Naive thymus-derived CD4-positive, alpha-beta T cell (primary cell): ENCODE measurements at regions not wholly inside any gene's neighbourhood (a gene's known extent, or its start where the extent isn't known, plus 50 kb on each side); places are given as distances from the start of the nearest gene placed in this dataset.

ENCODE experiments used
- ATAC-seq: fragments of 150-1000 bp; cut with Tn5 transposase; 2 replicates; pipeline ENCODE4 v1.10.0; 2021; ENCODE audit warnings: mild to moderate bottlenecking, moderate library complexity
- CTCF ChIA-PET: fragments of 350-600 bp; sonication (Branson Sonifier 250); formaldehyde crosslinking; loops from one replicate; lab custom pipeline; 2021; ENCODE audit warnings: antibody characterized with exemption; lab: Charles Lee
- POLR2A ChIA-PET: fragments of 350-600 bp; sonication (Branson Sonifier 250); formaldehyde crosslinking; loops from one replicate; lab custom pipeline; 2021; ENCODE audit warnings: antibody characterized with exemption, inconsistent platforms; lab: Charles Lee
- DNase-seq, 9 donors: peaks; one replicate each; pipeline versions ENCODE4 v3.0.0 to v3.0.0-alpha.2; 2020 to 2022; ENCODE audit warnings: mixed read lengths in 1 of 9
- H3K27ac ChIP-seq: one replicate; pipeline ENCODE4 v1.7.0; 2013; ENCODE audit warnings: mild to moderate bottlenecking, low read depth, low read length, moderate library complexity
- H3K27me3 ChIP-seq, 2 donors: one replicate each; pipeline ENCODE4 v1.7.0; 2013; ENCODE audit warnings: low read length in 2 of 2, mild to moderate bottlenecking in 2 of 2, moderate library complexity in 2 of 2; ENCODE audit not compliant: control insufficient read depth in 2 of 2, insufficient read depth in 2 of 2
- H3K36me3 ChIP-seq, 3 experiments: 1 replicate in 2 of 3; 2 replicates in 1 of 3; pipeline ENCODE4 v1.7.0; 2013; ENCODE audit warnings: low read length in 3 of 3, mild to moderate bottlenecking in 3 of 3, moderate library complexity in 1 of 3; ENCODE audit not compliant: insufficient read depth in 3 of 3, control insufficient read depth in 2 of 3
- H3K4me1 ChIP-seq, 2 donors: one replicate each; pipeline ENCODE4 v1.7.0; 2013; ENCODE audit warnings: low read length in 2 of 2, mild to moderate bottlenecking in 2 of 2, moderate library complexity in 1 of 2; ENCODE audit not compliant: control insufficient read depth in 2 of 2, insufficient read depth in 2 of 2
- H3K4me3 ChIP-seq: 2 replicates; pipeline ENCODE4 v1.7.0; 2013; ENCODE audit warnings: mild to moderate bottlenecking, low read length
- H3K9me3 ChIP-seq, 3 experiments: 1 replicate in 2 of 3; 2 replicates in 1 of 3; pipeline ENCODE4 v1.7.0; 2013; ENCODE audit warnings: low read length in 3 of 3; ENCODE audit not compliant: control insufficient read depth in 2 of 3
- H3K27ac Mint-ChIP-seq, 9 donors: one replicate each; pipeline ENCODE4 v1.8.0; 2020 to 2022; ENCODE audit warnings: mixed read lengths in 9 of 9, mild to moderate bottlenecking in 8 of 9, moderate library complexity in 5 of 9, inconsistent platforms in 2 of 9
- H3K27me3 Mint-ChIP-seq, 5 donors: one replicate each; pipeline ENCODE4 v1.8.0; 2021 to 2022; ENCODE audit warnings: mixed read lengths in 5 of 5, mild to moderate bottlenecking in 1 of 5
- H3K36me3 Mint-ChIP-seq, 5 donors: one replicate each; pipeline ENCODE4 v1.8.0; 2020 to 2022; ENCODE audit warnings: mixed read lengths in 5 of 5, mild to moderate bottlenecking in 3 of 5, inconsistent platforms in 1 of 5
- H3K4me1 Mint-ChIP-seq, 7 donors: one replicate each; pipeline ENCODE4 v1.8.0; 2020 to 2022; ENCODE audit warnings: mixed read lengths in 7 of 7, mild to moderate bottlenecking in 3 of 7, inconsistent platforms in 1 of 7
- H3K4me3 Mint-ChIP-seq, 10 donors: one replicate each; pipeline ENCODE4 v1.8.0; 2020 to 2022; ENCODE audit warnings: mild to moderate bottlenecking in 10 of 10, mixed read lengths in 10 of 10, moderate library complexity in 6 of 10, inconsistent platforms in 2 of 10
- H3K9me3 Mint-ChIP-seq, 11 donors: one replicate each; pipeline ENCODE4 v1.8.0; 2020 to 2022; ENCODE audit warnings: mixed read lengths in 11 of 11, mild to moderate bottlenecking in 4 of 11, inconsistent platforms in 1 of 11, moderate library complexity in 1 of 11
- intact Hi-C, 2 donors: fragments of 100-400 bp; cut with micrococcal nuclease; formaldehyde crosslinking; loops; one replicate each; pipeline ENCODE4 v1.15.1; 2023

GRCh38 chr21:41031701-41032220 is 136.2 kb upstream of the BACE2 start:
- no peak overlapping the region for H3K4me3 Mint-ChIP-seq
- H3K9me3 ChIP-seq = no peaks in the 10 kb centered on the region
- H3K36me3 Mint-ChIP-seq = peaks cover 0 to 5% (median 0%) of the 10 kb centered on the region in 5 donors
- peaks cover 0 to 7% (median 0%) of the 10 kb centered on the region in 11 donors for H3K9me3 Mint-ChIP-seq
- H3K4me1 Mint-ChIP-seq = no peaks in the 10 kb centered on the region
- H3K27ac Mint-ChIP-seq = no peak overlapping the region
- ATAC-seq (no peak), DNase-seq (no peak)
- intact Hi-C loops = no loop called here
- no peak overlapping the region for H3K27ac ChIP-seq
- CTCF ChIA-PET = no interaction called here
- no peak overlapping the region for H3K4me3 ChIP-seq
- no peaks in the 10 kb centered on the region for H3K27me3 ChIP-seq
- POLR2A ChIA-PET = no interaction called here
- peaks cover 0 to 47% (median 36%) of the 10 kb centered on the region in 5 donors for H3K27me3 Mint-ChIP-seq
- no peaks in the 10 kb centered on the region for H3K4me1 ChIP-seq
- H3K36me3 ChIP-seq = no peaks in the 10 kb centered on the region

GRCh38 chr21:41032541-41032940 is 135.4 kb upstream of the BACE2 start:
- Mint-ChIP-seq H3K4me3 (no peak overlapping the region), H3K9me3 (peaks cover 0 to 6% (median 0%) of the 10 kb centered on the region in 11 donors), H3K27me3 (peaks cover 0 to 47% (median 30%) of the 10 kb centered on the region in 5 donors), H3K4me1 (no peaks in the 10 kb centered on the region), H3K27ac (no peak overlapping the region), H3K36me3 (peaks cover 0 to 5% (median 0%) of the 10 kb centered on the region in 5 donors)
- Histone ChIP-seq H3K9me3 (no peaks in the 10 kb centered on the region), H3K4me3 (no peak overlapping the region), H3K27me3 (no peaks in the 10 kb centered on the region), H3K36me3 (no peaks in the 10 kb centered on the region), H3K4me1 (no peaks in the 10 kb centered on the region), H3K27ac (no peak overlapping the region)
- DNase-seq (no peak), ATAC-seq (no peak)
- ChIA-PET POLR2A (no interaction called here), CTCF (no interaction called here)
- intact Hi-C loops = no loop called here

- Mint-ChIP-seq H3K4me3 (no peak overlapping the region), H3K36me3 (no peaks in the 10 kb centered on the region), H3K9me3 (peaks cover 0 to 2% (median 0%) of the 10 kb centered on the region in 11 donors), H3K27me3 (peaks cover 0 to 26% (median 26%) of the 10 kb centered on the region in 5 donors), H3K27ac (no peak overlapping the region), H3K4me1 (no peaks in the 10 kb centered on the region)
- ATAC-seq = no peak
- Histone ChIP-seq H3K27me3 (no peaks in the 10 kb centered on the region), H3K9me3 (no peaks in the 10 kb centered on the region), H3K4me3 (no peak overlapping the region), H3K4me1 (no peaks in the 10 kb centered on the region), H3K36me3 (no peaks in the 10 kb centered on the region), H3K27ac (no peak overlapping the region)
- ChIA-PET POLR2A (no interaction called here), CTCF (no interaction called here)
- intact Hi-C loops = no loop called here
- no peak for DNase-seq
Observed at GRCh38 chr21:41037212-41037611, 130.7 kb upstream of the BACE2 start.

- ChIA-PET POLR2A (no interaction called here), CTCF (interaction anchor here (0.6 kb wide), 1 partner anchor 1284 kb away, joined by 4 read pairs; no protein-coding TSS in a partner anchor)
- Mint-ChIP-seq H3K4me1 (no peaks in the 10 kb centered on the region), H3K9me3 (no peaks in the 10 kb centered on the region), H3K4me3 (no peak overlapping the region), H3K27ac (no peak overlapping the region), H3K36me3 (no peaks in the 10 kb centered on the region), H3K27me3 (peaks cover 0 to 23% (median 18%) of the 10 kb centered on the region in 5 donors)
- intact Hi-C loops = no loop called here
- DNase-seq (no peak), ATAC-seq (no peak)
- no peaks in the 10 kb centered on the region for H3K9me3 ChIP-seq
- H3K36me3 ChIP-seq = no peaks in the 10 kb centered on the region
- no peaks in the 10 kb centered on the region for H3K4me1 ChIP-seq
- H3K4me3 ChIP-seq = no peak overlapping the region
- H3K27me3 ChIP-seq = no peaks in the 10 kb centered on the region
- no peak overlapping the region for H3K27ac ChIP-seq
Observed at GRCh38 chr21:41037936-41038335, 130.0 kb upstream of the BACE2 start.

GRCh38 chr21:41043014-41043413 is 124.9 kb upstream of the BACE2 start:
- DNase-seq (no peak), ATAC-seq (no peak)
- Mint-ChIP-seq H3K36me3 (no peaks in the 10 kb centered on the region), H3K27me3 (peaks cover 2 to 26% (median 16%) of the 10 kb centered on the region in 5 donors), H3K9me3 (no peaks in the 10 kb centered on the region), H3K4me3 (no peak overlapping the region), H3K4me1 (peaks cover 0 to 2% (median 0%) of the 10 kb centered on the region in 7 donors), H3K27ac (no peak overlapping the region)
- ChIA-PET CTCF (no interaction called here), POLR2A (no interaction called here)
- H3K4me3 ChIP-seq = no peak overlapping the region
- H3K27ac ChIP-seq = no peak overlapping the region
- H3K27me3 ChIP-seq = no peaks in the 10 kb centered on the region
- no peaks in the 10 kb centered on the region for H3K36me3 ChIP-seq
- H3K4me1 ChIP-seq = no peaks in the 10 kb centered on the region
- intact Hi-C loops = no loop called here
- H3K9me3 ChIP-seq = no peaks in the 10 kb centered on the region

GRCh38 chr21:41045534-41046268 is 122.3 kb upstream of the BACE2 start:
- no peak overlapping the region for H3K27ac ChIP-seq
- H3K4me3 ChIP-seq = no peak overlapping the region
- no peak overlapping the region for H3K27ac Mint-ChIP-seq
- no peaks in the 10 kb centered on the region for H3K36me3 Mint-ChIP-seq
- no peaks in the 10 kb centered on the region for H3K27me3 ChIP-seq
- no peaks in the 10 kb centered on the region for H3K36me3 ChIP-seq
- H3K4me1 Mint-ChIP-seq = peaks cover 0 to 2% (median 0%) of the 10 kb centered on the region in 7 donors
- no peak for ATAC-seq
- DNase-seq = no peak
- no peak overlapping the region for H3K4me3 Mint-ChIP-seq
- H3K9me3 ChIP-seq = no peaks in the 10 kb centered on the region
- CTCF ChIA-PET = no interaction called here
- POLR2A ChIA-PET = no interaction called here
- H3K9me3 Mint-ChIP-seq = no peaks in the 10 kb centered on the region
- peaks cover 2 to 32% (median 23%) of the 10 kb centered on the region in 5 donors for H3K27me3 Mint-ChIP-seq
- intact Hi-C loops = no loop called here
- H3K4me1 ChIP-seq = no peaks in the 10 kb centered on the region

- no peaks in the 10 kb centered on the region for H3K36me3 ChIP-seq
- no peak overlapping the region for H3K27ac ChIP-seq
- no peak for ATAC-seq
- H3K27me3 ChIP-seq = no peaks in the 10 kb centered on the region
- ChIA-PET POLR2A (no interaction called here), CTCF (no interaction called here)
- Mint-ChIP-seq H3K36me3 (no peaks in the 10 kb centered on the region), H3K27me3 (peaks cover 2 to 37% (median 19%) of the 10 kb centered on the region in 5 donors), H3K27ac (no peak overlapping the region), H3K9me3 (no peaks in the 10 kb centered on the region), H3K4me3 (no peak overlapping the region), H3K4me1 (peaks cover 0 to 2% (median 0%) of the 10 kb centered on the region in 7 donors)
- DNase-seq = no peak
- intact Hi-C loops = no loop called here
- no peak overlapping the region for H3K4me3 ChIP-seq
- H3K9me3 ChIP-seq = no peaks in the 10 kb centered on the region
- H3K4me1 ChIP-seq = no peaks in the 10 kb centered on the region
Observed at GRCh38 chr21:41048145-41048544, 119.8 kb upstream of the BACE2 start.
